Posterior cingulate gyrus (tissue), 11 donors: ENCODE measurements at regions not wholly inside any gene's neighbourhood (a gene's known extent, or its start where the extent isn't known, plus 50 kb on each side); places are given as distances from the start of the nearest gene placed in this dataset.
A peak's percentile ranks its signal among the peaks of the same experiment; 100 is the strongest.

Experiments
- DNase-seq, 10 donors: peaks; one replicate each; pipeline versions ENCODE4 v3.0.0 to v3.0.0-alpha.2; 2020 to 2021; ENCODE audit warnings: mixed read lengths in 3 of 10
- intact Hi-C: fragments of 100-400 bp; cut with DNase I; formaldehyde crosslinking; loops from one replicate; pipeline ENCODE4 v1.15.1; 2023

- no peak for DNase-seq
- intact Hi-C loops = no loop called here
Measured at GRCh38 chr11:20311444-20311843, 52.1 kb upstream of the HTATIP2 start.

- no peak for DNase-seq
- intact Hi-C loops = no loop called here
Measured at GRCh38 chr11:20310596-20311394, 52.7 kb upstream of the HTATIP2 start.

DNA sequence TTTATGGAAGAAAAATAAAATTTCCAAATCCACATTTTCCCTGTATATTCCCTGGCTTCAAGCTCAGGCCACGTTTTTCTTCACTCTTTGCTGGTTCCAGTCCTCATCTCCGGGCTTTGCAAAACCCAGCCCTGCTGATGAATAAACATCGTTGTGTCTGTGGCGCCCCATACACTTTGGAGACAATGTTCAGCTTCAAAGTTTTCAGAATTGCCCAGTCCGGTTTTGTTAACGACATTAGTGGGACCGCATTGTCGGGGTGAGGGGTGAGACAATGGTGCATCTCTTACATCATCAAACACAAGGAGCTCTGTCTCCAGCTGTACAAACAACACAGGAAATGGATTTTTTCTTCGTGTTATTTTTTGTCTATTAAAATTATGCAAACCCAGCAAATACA lies 53.4 kb upstream of the HTATIP2 start:
- peak in 8 of 10 donors; percentile 31 to 92 (median 58) for DNase-seq

GRCh38 chr11:20309231-20310025 lies 54.1 kb upstream of the HTATIP2 start:
- intact Hi-C loops = no loop called here
- no peak for DNase-seq

More for the DNA sequence above, 53.4 kb upstream of the HTATIP2 start:
- intact Hi-C loops = no loop called here

DNA sequence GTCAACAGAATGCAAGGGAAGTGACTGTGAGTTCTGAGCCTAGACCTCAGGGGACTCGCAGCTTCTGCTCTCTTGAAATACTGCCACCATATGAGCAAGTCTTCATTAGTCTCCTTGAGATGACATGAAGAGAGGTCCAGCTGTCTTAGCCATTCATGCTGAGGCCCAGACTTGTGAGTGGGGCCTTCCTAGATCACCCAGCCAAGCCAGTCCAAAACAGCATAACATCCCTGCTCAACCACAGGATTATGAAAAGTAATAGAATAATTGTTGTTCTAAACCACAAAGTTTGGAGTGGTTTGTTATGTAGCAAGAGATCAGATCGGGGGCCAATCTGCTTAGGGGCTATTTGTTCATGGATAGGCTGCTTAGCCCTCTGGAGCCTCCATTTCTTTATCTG lies 54.9 kb upstream of the HTATIP2 start:
- no peak for DNase-seq

DNA sequence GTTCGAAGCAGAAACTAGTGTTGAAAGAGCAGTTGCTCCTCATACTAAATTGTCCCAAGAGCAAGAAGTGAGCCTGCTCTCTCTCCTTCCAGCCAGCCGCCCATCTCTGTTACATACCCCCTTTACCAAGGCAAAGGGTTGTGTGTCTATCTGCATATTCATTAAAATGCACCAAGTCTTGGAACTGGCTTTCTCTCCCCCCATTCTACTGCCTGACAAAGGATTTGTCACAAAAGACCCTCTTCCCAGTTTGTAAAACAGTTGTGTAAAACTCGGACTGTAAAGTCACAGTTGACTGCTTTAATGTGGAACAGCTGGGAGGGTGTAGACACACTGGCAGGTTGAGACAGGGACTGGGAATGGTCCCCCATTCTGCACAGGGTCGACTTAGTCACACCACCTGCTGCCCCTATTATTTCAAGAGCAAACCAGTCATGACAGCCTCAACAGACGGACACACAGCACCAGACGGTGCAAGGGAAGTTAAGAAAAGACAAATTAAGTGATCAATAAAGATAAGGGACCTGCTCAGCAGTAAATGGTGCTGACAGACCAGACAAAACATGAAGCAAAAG lies 60.0 kb upstream of the HTATIP2 start:
- intact Hi-C loops = no loop called here
- no peak for DNase-seq

More for the DNA sequence above, 54.9 kb upstream of the HTATIP2 start:
- intact Hi-C loops = no loop called here

DNA sequence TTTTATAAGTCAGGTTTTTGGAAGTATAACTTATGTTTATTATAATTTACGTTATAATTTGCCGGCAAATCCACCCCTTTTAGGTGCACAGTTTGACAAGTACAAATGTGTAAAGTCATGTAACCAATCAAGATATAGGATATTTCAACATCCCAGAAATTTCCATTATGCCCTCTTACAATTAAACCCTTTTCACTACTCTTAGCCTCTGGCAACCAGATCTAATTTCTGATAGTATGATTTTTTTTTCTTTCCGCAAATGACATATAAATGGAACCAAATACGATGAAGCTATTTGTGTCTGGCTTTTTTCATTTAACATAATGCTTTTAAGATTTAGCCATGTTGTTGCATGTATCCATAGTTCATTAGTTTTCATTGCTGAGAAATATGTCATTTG lies 69.5 kb upstream of the HTATIP2 start:
- no peak for DNase-seq
- intact Hi-C loops = no loop called here

GRCh38 chr11:20293531-20293930 lies 70.0 kb upstream of the HTATIP2 start:
- intact Hi-C loops = no loop called here
- DNase-seq = no peak

GRCh38 chr11:20289732-20290131 lies 73.8 kb upstream of the HTATIP2 start:
- DNase-seq = no peak
- intact Hi-C loops = no loop called here

DNA sequence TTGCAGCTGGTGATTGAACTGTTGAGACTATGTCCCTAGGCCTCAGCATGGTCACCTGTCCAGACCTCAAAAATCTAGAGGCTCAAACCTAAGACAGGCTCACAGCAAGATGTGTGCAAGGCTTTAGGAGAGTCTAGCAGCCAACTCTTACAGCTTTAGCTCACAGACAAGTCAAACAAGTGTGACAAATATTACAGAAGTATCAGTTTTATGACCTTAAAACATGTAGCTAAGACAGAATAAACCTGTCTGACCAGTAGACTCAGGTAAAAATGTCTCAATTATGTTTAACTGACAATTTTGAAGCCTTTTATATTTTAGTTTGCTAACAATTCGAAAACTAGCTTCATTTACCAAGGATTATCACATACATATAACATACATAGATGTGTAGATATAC lies 80.0 kb upstream of the HTATIP2 start:
- intact Hi-C loops = no loop called here

GRCh38 chr11:20278727-20279126 lies 84.8 kb upstream of the HTATIP2 start:
- no peak for DNase-seq
- intact Hi-C loops = no loop called here

More for the DNA sequence above, 80.0 kb upstream of the HTATIP2 start:
- no peak for DNase-seq

GRCh38 chr11:20277014-20277413 lies 86.5 kb upstream of the HTATIP2 start:
- no peak for DNase-seq
- intact Hi-C loops = no loop called here

DNA sequence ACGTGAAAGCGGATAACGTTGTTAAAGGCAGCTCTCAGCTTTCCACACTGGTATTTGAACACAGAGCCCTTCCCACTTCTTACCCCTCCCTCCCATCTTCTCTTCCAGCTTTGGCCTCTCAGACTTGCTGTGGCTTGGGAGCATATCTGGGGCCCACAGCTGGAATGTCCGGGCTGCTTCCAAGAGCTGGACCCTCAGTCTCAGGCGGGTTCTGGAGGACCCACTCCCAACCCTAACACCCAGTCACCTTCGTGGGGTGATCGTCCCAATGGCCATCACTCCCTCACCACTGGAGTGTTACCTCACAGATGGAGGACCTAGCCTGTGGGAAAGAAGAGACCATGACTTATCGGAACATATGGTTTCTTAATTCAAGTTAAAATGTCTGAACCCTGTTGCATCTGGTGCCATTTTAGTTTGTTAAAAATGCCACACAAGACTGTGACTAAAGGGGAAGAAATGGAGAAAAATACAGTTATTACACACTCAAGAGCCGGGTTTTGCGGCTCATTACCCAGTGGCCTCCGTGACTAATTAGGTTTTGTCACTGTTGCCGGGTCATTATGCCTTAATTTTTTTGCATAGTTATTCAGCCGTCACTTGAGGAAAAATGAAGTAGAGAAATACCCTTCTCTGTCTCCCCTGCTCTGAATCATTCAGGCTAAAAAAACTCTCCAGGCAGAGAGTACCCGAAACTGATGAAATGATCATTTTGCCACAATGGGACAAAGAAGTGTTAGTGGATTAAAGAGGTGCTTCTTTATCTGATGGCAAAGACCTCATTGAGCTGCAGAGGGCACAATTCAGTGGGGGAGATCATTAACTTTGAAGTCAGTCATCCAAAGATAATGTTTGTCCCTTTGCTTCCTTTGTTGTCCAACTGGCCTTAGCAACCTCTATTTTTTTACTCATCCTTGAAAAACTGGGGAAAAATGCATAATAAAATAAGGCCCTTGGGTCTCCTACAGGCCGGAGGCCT lies 87.2 kb upstream of the HTATIP2 start:
- intact Hi-C loops = no loop called here
- no peak for DNase-seq

DNA sequence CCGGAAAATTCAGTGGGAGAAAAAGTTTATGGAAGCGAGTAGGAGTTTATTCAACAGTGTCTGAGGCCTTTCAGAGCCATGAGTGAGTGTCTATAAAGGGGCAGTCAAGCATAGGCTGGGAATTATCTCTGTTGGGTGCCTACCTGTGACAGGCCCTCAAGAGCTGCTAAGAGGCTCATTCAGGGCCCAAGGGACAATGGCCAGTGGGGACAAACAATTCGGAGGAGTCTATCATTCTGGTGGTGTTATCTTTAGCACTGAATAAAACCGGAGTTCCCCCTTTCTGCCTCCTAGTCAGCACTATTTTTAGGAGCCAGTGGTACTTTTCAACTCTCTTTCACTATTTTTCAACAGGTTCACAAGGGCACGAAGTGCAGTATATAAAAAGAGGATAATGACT lies 89.5 kb upstream of the HTATIP2 start:
- intact Hi-C loops = no loop called here
- DNase-seq = no peak

- no peak for DNase-seq
- intact Hi-C loops = no loop called here
Measured at GRCh38 chr11:20261526-20261925, 101.3 kb upstream of the DBX1 start.

GRCh38 chr11:20260307-20260706 lies 100.0 kb upstream of the DBX1 start:
- intact Hi-C loops = no loop called here
- no peak for DNase-seq

DNA sequence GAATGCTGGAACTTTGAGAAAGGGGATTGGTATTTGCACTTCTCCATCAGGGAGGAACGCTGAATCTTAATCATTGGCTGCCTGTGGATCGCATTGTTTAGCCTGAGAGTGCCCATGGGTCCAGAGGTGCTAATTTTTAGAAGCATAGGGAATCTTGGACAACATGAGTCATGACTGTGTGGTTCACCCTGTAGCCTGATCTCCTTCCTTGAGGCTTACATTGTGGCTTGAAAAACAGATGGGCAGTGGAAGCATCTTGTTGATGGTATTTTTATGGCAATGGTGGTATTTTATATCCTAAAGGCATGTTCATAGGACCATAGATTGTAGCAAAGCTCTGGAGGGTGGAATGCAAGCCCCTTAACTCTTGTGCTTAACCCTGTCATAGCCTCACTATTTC lies 99.2 kb upstream of the DBX1 start:
- intact Hi-C loops = no loop called here

GRCh38 chr11:20258376-20258895 lies 98.2 kb upstream of the DBX1 start:
- DNase-seq = no peak
- intact Hi-C loops = no loop called here

More for the DNA sequence above, 99.2 kb upstream of the DBX1 start:
- DNase-seq = no peak

DNA sequence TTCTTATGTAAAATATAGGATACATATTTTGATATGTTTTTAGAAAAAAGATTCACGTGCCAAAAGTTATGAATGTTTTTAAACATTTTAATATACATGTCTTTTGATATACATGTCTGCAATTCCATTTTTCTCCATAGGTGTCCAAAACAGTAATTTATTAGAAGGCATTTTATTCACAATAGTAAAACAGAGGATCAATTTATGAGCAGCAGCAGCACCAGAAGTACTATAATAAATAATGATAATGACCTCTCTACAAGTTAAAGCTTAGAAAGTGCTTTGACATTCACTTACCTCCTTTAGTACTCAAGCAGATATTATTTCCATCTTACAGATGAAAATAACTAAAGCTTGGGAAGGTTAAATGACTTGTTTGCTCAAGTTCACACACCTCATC lies 96.7 kb upstream of the DBX1 start:
- no peak for DNase-seq
- intact Hi-C loops = no loop called here

DNA sequence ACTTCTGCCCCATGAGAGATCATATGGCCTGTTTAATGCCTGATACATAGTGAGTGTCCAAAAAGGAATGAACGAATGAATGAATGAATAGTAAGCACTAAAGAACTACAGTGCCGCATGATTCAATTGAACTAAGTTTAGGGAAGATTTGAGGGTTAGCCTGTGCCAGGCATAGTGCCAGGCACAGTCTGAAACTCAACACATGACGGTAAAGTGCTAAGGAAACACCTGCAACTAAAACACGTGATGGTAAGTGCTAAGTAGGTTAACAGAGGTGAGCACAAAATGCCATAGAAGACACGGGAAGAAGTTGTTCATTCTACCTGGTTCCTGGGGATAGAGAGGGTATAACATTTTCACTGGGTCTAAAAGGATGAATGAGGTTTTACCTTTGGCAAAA lies 93.5 kb upstream of the DBX1 start:
- DNase-seq = no peak
- intact Hi-C loops = no loop called here
